GM23248 (cell line): ENCODE measurements at regions not wholly inside any gene's neighbourhood (a gene's known extent, or its start where the extent isn't known, plus 50 kb on each side); places are given as distances from the start of the nearest gene placed in this dataset.
"Not testable (repeated sequence)": the region's sequence is repeated elsewhere in the genome, so short reads cannot be mapped to it uniquely, and the experiment has no call there.

Experiments used
- DNase-seq: peaks from one replicate; pipeline ENCODE4 v3.0.0-alpha.2; 2015
- H2AFZ ChIP-seq: fragments of 200-600 bp; sonication (generic); 2 replicates; pipeline ENCODE4 v1.6.1; 2016; ENCODE audit warnings: antibody characterized with exemption
- H3F3A ChIP-seq: fragments of 200-600 bp; sonication (generic); 2 replicates; pipeline ENCODE4 v1.6.1; 2016; ENCODE audit warnings: mild to moderate bottlenecking, antibody characterized with exemption, mixed run types; ENCODE audit not compliant: insufficient read depth
- H3K27ac ChIP-seq: fragments of 200-600 bp; sonication (generic); 2 replicates; pipeline ENCODE4 v1.5.1; 2016; ENCODE audit warnings: mild to moderate bottlenecking
- H3K27me3 ChIP-seq: fragments of 200-600 bp; sonication (generic); replicated peaks from 2 replicates; pipeline ENCODE4 v1.6.1; 2016; ENCODE audit warnings: mild to moderate bottlenecking; ENCODE audit not compliant: insufficient read depth
- H3K36me3 ChIP-seq: fragments of 200-600 bp; sonication (generic); 2 replicates; pipeline ENCODE4 v1.6.1; 2016; ENCODE audit warnings: low read depth, mild to moderate bottlenecking
- H3K4me1 ChIP-seq: fragments of 200-600 bp; sonication (generic); 2 replicates; pipeline ENCODE4 v1.6.1; 2016; ENCODE audit warnings: mild to moderate bottlenecking; ENCODE audit not compliant: insufficient read depth
- H3K4me2 ChIP-seq: fragments of 200-600 bp; sonication (generic); one replicate; pipeline ENCODE4 v1.6.1; 2016; ENCODE audit warnings: mild to moderate bottlenecking; ENCODE audit not compliant: unreplicated experiment
- H3K4me3 ChIP-seq: fragments of 200-600 bp; sonication (generic); 2 replicates; pipeline ENCODE4 v1.5.1; 2016; ENCODE audit warnings: mild to moderate bottlenecking
- H3K79me2 ChIP-seq: fragments of 200-600 bp; sonication (generic); 2 replicates; pipeline ENCODE4 v1.6.1; 2016; ENCODE audit warnings: mild to moderate bottlenecking; ENCODE audit not compliant: insufficient read depth
- H3K9ac ChIP-seq: fragments of 200-600 bp; sonication (generic); 2 replicates; pipeline ENCODE4 v1.6.1; 2016; ENCODE audit warnings: mild to moderate bottlenecking
- H3K9me2 ChIP-seq: fragments of 200-600 bp; sonication (generic); 2 replicates; pipeline ENCODE4 v1.6.1; 2016; ENCODE audit warnings: mixed run types, mild to moderate bottlenecking, moderate library complexity; ENCODE audit not compliant: insufficient read depth
- H3K9me3 ChIP-seq: fragments of 200-600 bp; sonication (generic); one replicate; pipeline ENCODE4 v1.6.1; 2017; ENCODE audit warnings: low read depth
- H4K20me1 ChIP-seq: fragments of 200-600 bp; sonication (generic); 2 replicates; pipeline ENCODE4 v1.6.0; 2016; ENCODE audit not compliant: insufficient read depth
- WGBS, 2 experiments: methylation state at CpG; one replicate each; pipeline ENCODE4 v1.1.6; 2015 to 2017; ENCODE audit warnings: low lambda C conversion rate in 2 of 2, low coverage in 1 of 2; ENCODE audit errors: missing lambda C conversion rate in 2 of 2; 5-methylcytosine and 5-hydroxymethylcytosine counted together
- in situ Hi-C: fragments of 300-500 bp; cut with MboI; formaldehyde crosslinking; loops from 2 replicates; pipeline ENCODE4 v1.15.0; 2020

DNA sequence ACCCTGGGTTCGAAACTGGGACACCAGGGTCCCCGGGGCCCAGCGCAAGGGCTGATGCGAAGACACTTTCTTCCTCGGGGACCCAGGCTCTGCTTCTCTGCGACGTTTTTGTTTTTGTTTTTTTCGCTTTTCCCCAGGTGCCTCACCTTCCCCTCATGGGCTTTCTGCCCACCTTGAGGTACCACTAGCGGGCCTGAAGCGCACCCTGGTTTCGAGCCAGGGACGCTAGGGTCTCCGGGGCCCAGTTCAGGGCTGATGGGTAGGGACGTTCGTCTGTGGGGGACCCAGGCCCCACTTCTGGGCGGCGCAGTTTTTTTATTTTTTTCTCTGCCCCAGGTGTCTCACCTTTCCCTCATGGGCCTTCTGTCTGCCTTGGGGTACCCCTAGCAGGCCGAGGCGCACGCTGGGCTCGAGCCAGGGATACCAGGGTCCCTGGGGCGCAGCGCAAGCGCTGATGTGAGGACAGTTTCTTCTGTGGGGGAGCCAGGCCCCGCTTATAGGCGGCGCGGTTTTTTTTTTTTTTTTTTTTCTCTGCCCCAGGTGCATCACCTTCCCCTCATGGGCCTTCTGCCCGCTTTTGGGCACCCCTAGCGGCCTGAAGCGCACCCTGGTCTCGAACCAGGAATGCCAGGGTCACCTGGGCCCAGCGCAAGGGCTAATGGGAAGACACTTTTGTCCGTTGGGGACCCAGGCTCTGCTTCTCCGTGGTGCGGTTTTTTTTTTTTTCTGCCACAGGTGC is 166.8 kb upstream of the ZNG1F start:
- H3K9ac ChIP-seq, H3K9me3 ChIP-seq, H3K27ac ChIP-seq, H3K36me3 ChIP-seq, H3K9me2 ChIP-seq, H3K4me1 ChIP-seq, H2AFZ ChIP-seq, in situ Hi-C loops, DNase-seq, H3K27me3 ChIP-seq, H3K4me2 ChIP-seq, H3K79me2 ChIP-seq, H3F3A ChIP-seq, H3K4me3 ChIP-seq, H4K20me1 ChIP-seq: not testable (repeated sequence)
- 6 to 10% methylated on average over 12 to 18 of the region's 36 CpGs for WGBS, 2 experiments

- H3K27ac ChIP-seq, H3K36me3 ChIP-seq, H3K27me3 ChIP-seq, H4K20me1 ChIP-seq, DNase-seq, in situ Hi-C loops, H3K4me2 ChIP-seq, H3K4me1 ChIP-seq, H3K9me2 ChIP-seq, H3K9ac ChIP-seq, H2AFZ ChIP-seq, H3K9me3 ChIP-seq, H3K79me2 ChIP-seq, H3K4me3 ChIP-seq, H3F3A ChIP-seq: not testable (repeated sequence)
- 2 to 15% methylated on average over 5 to 8 of the region's 19 CpGs for WGBS, 2 experiments
Measured at GRCh38 chr9:41354978-41355377, 165.9 kb upstream of the ZNG1F start.

DNA sequence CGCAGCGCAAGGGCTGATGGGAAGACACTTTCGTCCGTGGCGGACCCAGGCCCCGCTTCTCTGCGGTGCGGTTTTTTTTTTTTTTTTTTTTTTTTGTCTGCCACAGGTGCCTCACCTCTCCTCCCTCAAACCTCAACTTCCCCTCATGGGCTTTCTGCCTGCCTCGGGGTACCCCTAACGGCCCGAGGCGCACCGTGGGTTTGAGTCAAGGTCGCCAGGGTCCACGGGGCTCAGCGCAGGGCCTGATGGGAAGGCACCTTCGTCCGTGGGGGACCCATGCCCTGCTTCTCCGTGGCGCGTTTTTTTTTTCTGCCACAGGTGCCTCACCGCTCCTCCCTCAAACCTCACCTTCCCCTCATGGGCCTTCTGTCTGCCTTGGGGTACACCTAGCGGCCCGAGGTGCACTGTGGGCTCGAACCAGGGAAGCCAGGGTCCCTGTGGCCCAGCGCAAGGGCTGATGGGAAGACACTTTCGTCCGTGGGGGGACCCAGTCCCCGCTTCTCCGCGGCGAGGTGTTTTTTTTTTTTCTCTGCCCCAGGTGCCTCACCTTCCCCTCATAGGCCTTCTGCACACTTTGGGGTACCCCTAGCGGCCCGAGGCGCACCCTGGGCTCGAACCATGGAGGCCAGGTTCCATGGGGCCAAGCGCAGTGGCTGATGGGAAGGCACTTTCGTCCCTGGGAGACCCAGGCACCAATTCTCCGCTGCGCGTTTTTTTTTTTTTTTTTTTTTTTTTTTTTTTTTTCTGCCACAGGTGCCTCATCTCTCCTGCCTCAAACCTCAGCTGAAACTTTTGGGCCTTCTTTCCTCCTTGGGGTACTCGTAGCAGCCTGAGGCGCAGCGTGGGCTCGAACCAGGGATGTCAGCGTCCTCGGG is 165.2 kb upstream of the ZNG1F start:
- H3K36me3 ChIP-seq, H3K4me2 ChIP-seq, H3K9me3 ChIP-seq, H3K27me3 ChIP-seq, H3K79me2 ChIP-seq, in situ Hi-C loops, H3K4me3 ChIP-seq, H3K4me1 ChIP-seq, H3K9me2 ChIP-seq, H2AFZ ChIP-seq, H4K20me1 ChIP-seq, H3K9ac ChIP-seq, DNase-seq, H3F3A ChIP-seq, H3K27ac ChIP-seq: not testable (repeated sequence)
- WGBS, 2 experiments, result 6% methylated on average over 17 to 33 of the region's 47 CpGs

- H3K4me1 ChIP-seq, H4K20me1 ChIP-seq, H3K27ac ChIP-seq, H3K9me2 ChIP-seq, H3K9me3 ChIP-seq, H3F3A ChIP-seq, H3K27me3 ChIP-seq, in situ Hi-C loops, DNase-seq, H2AFZ ChIP-seq, H3K9ac ChIP-seq, H3K4me2 ChIP-seq, H3K4me3 ChIP-seq, H3K36me3 ChIP-seq, H3K79me2 ChIP-seq: not testable (repeated sequence)
- WGBS, 2 experiments, result 63 to 77% methylated on average over 12 to 20 of the region's 20 CpGs
Measured at GRCh38 chr9:41353026-41353425, 163.9 kb upstream of the ZNG1F start.

GRCh38 chr9:41352390-41352789 is 163.3 kb upstream of the ZNG1F start:
- in situ Hi-C loops, result not testable (repeated sequence)

DNA sequence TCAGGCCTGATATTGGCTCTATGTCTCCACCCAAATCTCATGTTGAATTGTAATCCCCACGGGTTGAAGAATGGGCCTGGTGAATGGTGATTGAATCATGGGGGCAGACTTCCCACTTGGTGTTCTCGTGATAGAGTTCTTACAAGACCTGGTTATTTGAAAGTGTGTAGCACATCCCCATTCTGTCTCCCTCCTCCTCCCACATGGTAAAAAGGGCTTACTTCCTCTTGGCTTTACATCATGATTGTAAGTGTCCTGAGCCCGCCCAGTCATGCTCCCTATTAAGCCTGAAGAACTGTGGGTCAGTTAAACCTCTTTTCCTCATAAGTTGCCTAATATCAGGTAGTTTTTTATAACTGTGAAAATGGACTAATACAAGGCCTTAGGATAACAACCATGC is 158.8 kb upstream of the ZNG1F start:
- WGBS, 2 experiments, result 59 to 73% methylated on average over 1 to 3 of the region's 3 CpGs
- H4K20me1 ChIP-seq, DNase-seq, H2AFZ ChIP-seq, H3K4me2 ChIP-seq, H3K9ac ChIP-seq, H3K79me2 ChIP-seq, in situ Hi-C loops, H3K9me2 ChIP-seq, H3K36me3 ChIP-seq, H3F3A ChIP-seq, H3K27ac ChIP-seq, H3K9me3 ChIP-seq, H3K27me3 ChIP-seq, H3K4me3 ChIP-seq, H3K4me1 ChIP-seq: not testable (repeated sequence)

More at GRCh38 chr9:41352390-41352789, 163.3 kb upstream of the ZNG1F start:
- H3K36me3 ChIP-seq, H3K4me2 ChIP-seq, H3K27ac ChIP-seq, H3K4me3 ChIP-seq, H3F3A ChIP-seq, H2AFZ ChIP-seq, H3K9me3 ChIP-seq, H4K20me1 ChIP-seq, H3K9ac ChIP-seq, DNase-seq, H3K4me1 ChIP-seq, H3K27me3 ChIP-seq, H3K9me2 ChIP-seq, H3K79me2 ChIP-seq: not testable (repeated sequence)
- 47 to 72% methylated on average over 3 to 20 of the region's 20 CpGs for WGBS, 2 experiments

GRCh38 chr9:41332562-41332961 is 143.4 kb upstream of the ZNG1F start:
- H3K9me2 ChIP-seq, H3K4me1 ChIP-seq, H3K27me3 ChIP-seq, DNase-seq, H3K36me3 ChIP-seq, in situ Hi-C loops, H3K9me3 ChIP-seq, H3K4me2 ChIP-seq, H3K79me2 ChIP-seq, H3K27ac ChIP-seq, H2AFZ ChIP-seq, H3K4me3 ChIP-seq, H3F3A ChIP-seq, H4K20me1 ChIP-seq, H3K9ac ChIP-seq: not testable (repeated sequence)
- 80 to 100% methylated on average over 1 to 2 of the region's 5 CpGs for WGBS, 2 experiments
